ENCODE measurements at regions not wholly inside any gene's neighbourhood (a gene's known extent, or its start where the extent isn't known, plus 50 kb on each side); places are given as distances from the start of the nearest gene placed in this dataset.

DNA sequence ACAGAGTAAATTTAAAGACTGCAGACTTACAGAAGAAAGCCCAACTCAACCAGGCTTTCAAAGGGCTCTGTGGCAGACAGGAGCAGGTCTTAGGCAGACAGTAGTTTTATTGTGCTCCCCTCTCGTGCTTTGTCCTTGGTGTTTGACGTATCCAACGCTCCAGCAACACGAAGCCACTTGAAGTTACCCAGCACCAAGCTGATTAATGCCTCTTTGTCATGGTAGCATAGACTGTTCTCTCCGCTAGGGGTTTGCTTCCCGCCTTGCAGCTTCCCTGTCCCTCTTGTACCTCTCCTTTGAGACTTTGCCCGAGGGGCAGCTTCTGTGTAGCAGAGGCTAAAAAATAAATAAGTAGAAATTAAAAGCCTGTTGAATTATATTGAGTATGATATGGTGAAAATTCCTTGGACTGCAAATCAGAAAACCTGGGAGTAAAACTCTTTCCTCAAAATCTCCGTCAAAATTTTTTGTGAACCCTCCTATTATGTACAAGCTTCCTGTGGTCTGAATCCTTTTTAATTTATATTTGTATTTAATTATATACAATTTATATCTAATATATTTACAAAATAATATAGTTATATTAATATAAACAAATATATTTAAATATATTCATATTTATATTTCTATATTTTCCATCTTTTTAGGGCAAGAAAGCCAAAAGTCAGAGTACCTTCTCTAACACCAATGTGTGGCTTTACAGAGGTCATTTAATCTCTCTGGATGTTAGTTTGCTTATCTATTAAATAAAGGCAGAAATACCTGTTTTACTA lies 405.4 kb downstream of the DMAC1 start:
- no peaks in the 10 kb centered on the region for H3K9me3 Mint-ChIP-seq (ENCODE audit: unreplicated experiment)
- H3K4me3 Mint-ChIP-seq (ENCODE audit: unreplicated experiment) = no peak overlapping the region
- intact Hi-C loops (cut with micrococcal nuclease) = no loop called here
- H3K27ac Mint-ChIP-seq (ENCODE audit: low read depth, unreplicated experiment) = no peak overlapping the region
- ChIA-PET CTCF (interaction anchor here (0.5 to 1.6 kb wide), 4 partner anchors 8 to 970 kb away, joined by 3 to 11 read pairs (median 3); no protein-coding TSS in a partner anchor), POLR2A (interaction anchor here (0.7 kb wide), 1 partner anchor 8 kb away, joined by 3 read pairs; no protein-coding TSS in a partner anchor)
- no peaks in the 10 kb centered on the region for H3K4me1 Mint-ChIP-seq (ENCODE audit: insufficient read depth, unreplicated experiment)
- H3K27me3 Mint-ChIP-seq (ENCODE audit: insufficient read depth, unreplicated experiment) = peaks cover 45% of the 10 kb centered on the region
- no TSS peak for BruUV-seq (replicated peaks)
- no peak for DNase-seq (ENCODE audit: unreplicated experiment)
- no peak for TF ChIP-seq CTCF (IDR thresholded peaks at IDR 0.05; ENCODE audit: unreplicated experiment)
- H3K36me3 Mint-ChIP-seq (ENCODE audit: insufficient read depth, unreplicated experiment) = no peaks in the 10 kb centered on the region

GRCh38 chr9:7392148-7392547 lies 407.4 kb downstream of the DMAC1 start:
- DNase-seq (ENCODE audit: unreplicated experiment) = no peak
- BruUV-seq (replicated peaks) = no TSS peak
- POLR2A ChIA-PET = no interaction called here
- Mint-ChIP-seq H3K4me3 (ENCODE audit: unreplicated experiment) (no peak overlapping the region), H3K9me3 (ENCODE audit: unreplicated experiment) (no peaks in the 10 kb centered on the region), H3K27ac (ENCODE audit: low read depth, unreplicated experiment) (no peak overlapping the region), H3K27me3 (ENCODE audit: insufficient read depth, unreplicated experiment) (peaks cover 45% of the 10 kb centered on the region), H3K36me3 (ENCODE audit: insufficient read depth, unreplicated experiment) (peaks cover 7% of the 10 kb centered on the region), H3K4me1 (ENCODE audit: insufficient read depth, unreplicated experiment) (no peaks in the 10 kb centered on the region)
- CTCF ChIA-PET = interaction anchor here (1.6 kb wide), 1 partner anchor 10 kb away, joined by 11 read pairs; no protein-coding TSS in a partner anchor
- TF ChIP-seq CTCF (IDR thresholded peaks at IDR 0.05; ENCODE audit: unreplicated experiment) = no peak
- intact Hi-C loops (cut with micrococcal nuclease) = no loop called here

GRCh38 chr9:7388755-7389154 lies 410.8 kb downstream of the DMAC1 start:
- ChIA-PET POLR2A (no interaction called here), CTCF (interaction anchor here (1.3 kb wide), 1 partner anchor 14 kb away, joined by 4 read pairs; no protein-coding TSS in a partner anchor)
- peaks cover 27% of the 10 kb centered on the region for H3K27me3 Mint-ChIP-seq (ENCODE audit: insufficient read depth, unreplicated experiment)
- no peak overlapping the region for H3K4me3 Mint-ChIP-seq (ENCODE audit: unreplicated experiment)
- no peaks in the 10 kb centered on the region for H3K4me1 Mint-ChIP-seq (ENCODE audit: insufficient read depth, unreplicated experiment)
- DNase-seq (ENCODE audit: unreplicated experiment) = no peak
- intact Hi-C loops (cut with micrococcal nuclease) = no loop called here
- BruUV-seq (replicated peaks) = no TSS peak
- peaks cover 7% of the 10 kb centered on the region for H3K36me3 Mint-ChIP-seq (ENCODE audit: insufficient read depth, unreplicated experiment)
- TF ChIP-seq CTCF (IDR thresholded peaks at IDR 0.05; ENCODE audit: unreplicated experiment) = no peak
- no peaks in the 10 kb centered on the region for H3K9me3 Mint-ChIP-seq (ENCODE audit: unreplicated experiment)
- no peak overlapping the region for H3K27ac Mint-ChIP-seq (ENCODE audit: low read depth, unreplicated experiment)

DNA sequence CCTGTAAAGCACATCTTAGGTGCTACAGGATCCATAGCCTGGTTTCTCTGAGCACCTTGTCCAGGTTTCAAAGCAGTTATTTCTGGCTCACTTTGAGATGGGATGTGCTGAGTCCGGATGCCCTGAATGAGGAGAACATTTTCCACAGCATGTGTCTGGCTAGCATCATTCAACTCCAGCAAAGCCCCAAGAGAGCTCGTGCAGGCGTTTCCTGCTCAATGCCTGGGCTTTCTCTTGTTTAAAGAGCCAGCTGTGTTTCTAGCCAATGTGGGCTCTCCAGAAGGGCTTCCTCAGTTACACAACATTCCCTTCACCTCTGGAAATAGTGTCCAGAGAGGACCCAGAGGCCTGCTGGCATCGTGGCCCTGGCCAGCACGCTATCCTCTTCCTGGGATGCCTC lies 411.7 kb downstream of the DMAC1 start:
- H3K4me3 Mint-ChIP-seq (ENCODE audit: unreplicated experiment) = no peak overlapping the region
- intact Hi-C loops (cut with micrococcal nuclease) = no loop called here
- POLR2A ChIA-PET = no interaction called here
- no peak overlapping the region for H3K27ac Mint-ChIP-seq (ENCODE audit: low read depth, unreplicated experiment)
- no peaks in the 10 kb centered on the region for H3K9me3 Mint-ChIP-seq (ENCODE audit: unreplicated experiment)
- no peak for TF ChIP-seq CTCF (IDR thresholded peaks at IDR 0.05; ENCODE audit: unreplicated experiment)
- DNase-seq (ENCODE audit: unreplicated experiment) = no peak
- BruUV-seq (replicated peaks) = no TSS peak
- peaks cover 7% of the 10 kb centered on the region for H3K36me3 Mint-ChIP-seq (ENCODE audit: insufficient read depth, unreplicated experiment)
- no peaks in the 10 kb centered on the region for H3K4me1 Mint-ChIP-seq (ENCODE audit: insufficient read depth, unreplicated experiment)
- CTCF ChIA-PET = interaction anchor here (1.3 kb wide), 1 partner anchor 15 kb away, joined by 4 read pairs; no protein-coding TSS in a partner anchor
- H3K27me3 Mint-ChIP-seq (ENCODE audit: insufficient read depth, unreplicated experiment) = peaks cover 22% of the 10 kb centered on the region
